GM12878 (cell line): ENCODE measurements at regions not wholly inside any gene's neighbourhood (a gene's known extent, or its start where the extent isn't known, plus 50 kb on each side); places are given as distances from the start of the nearest gene placed in this dataset.

Experiments used
- EP300 ChIP-seq, 2 experiments: fragments of 150-350 bp in 1 of 2; IDR thresholded peaks; 2 replicates each; pipeline ENCODE4 v1.6.1; 2011 to 2012; ENCODE audit warnings: low read depth in 2 of 2, low read length in 2 of 2, borderline replicate concordance in 1 of 2, improper control_type of control experiment in 1 of 2, inconsistent platforms in 1 of 2; ENCODE audit not compliant: control insufficient read depth in 1 of 2
- FOXK2 ChIP-seq: fragments of 450-650 bp; IDR thresholded peaks from 2 replicates; pipeline ENCODE4 v1.6.1; 2017; ENCODE audit warnings: mild to moderate bottlenecking, moderate library complexity
- MYC ChIP-seq: IDR thresholded peaks from 2 replicates; pipeline ENCODE4 v1.6.1; 2011; ENCODE audit warnings: mild to moderate bottlenecking, low read length, moderate library complexity, inconsistent platforms; ENCODE audit not compliant: insufficient read depth, insufficient replicate concordance, insufficient read length, severe bottlenecking
- SRF ChIP-seq, 2 experiments: IDR thresholded peaks; 2 replicates each; pipeline ENCODE4 v1.6.1; 2011; ENCODE audit warnings: low read depth in 2 of 2, low read length in 2 of 2, mild to moderate bottlenecking in 1 of 2, moderate library complexity in 1 of 2

DNA sequence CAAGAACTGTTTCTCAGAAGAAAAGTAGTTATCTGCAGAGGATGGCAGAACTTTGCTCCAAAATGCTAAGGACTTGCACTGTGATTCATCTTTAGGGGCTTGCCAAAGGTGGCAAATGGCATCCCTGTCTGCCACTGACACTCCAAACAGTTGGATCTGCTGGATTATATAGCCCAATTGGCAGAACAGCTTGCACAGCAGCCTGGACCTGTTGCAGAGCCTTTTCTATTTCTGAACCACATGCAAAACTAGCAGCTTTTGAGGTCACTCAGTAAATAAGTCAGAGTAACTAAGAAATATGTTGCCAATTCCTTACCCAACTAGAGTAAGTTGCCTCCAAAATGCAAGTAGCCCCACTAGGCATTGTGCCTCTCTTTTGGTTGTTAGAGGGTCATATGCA is 397.5 kb upstream of the NOVA1 start:
- TF ChIP-seq MYC (no peak), FOXK2 (no peak), SRF (IDR thresholded peaks at IDR 0.05; ENCODE audit: low read depth in 2 of 2, low read length in 2 of 2) (no peak), EP300 (IDR thresholded peaks at IDR 0.05; ENCODE audit: borderline replicate concordance in 1 of 2, control insufficient read depth in 1 of 2, low read depth in 2 of 2, low read length in 2 of 2) (no peak)
